GM03348 (cell line): ENCODE measurements at regions not wholly inside any gene's neighbourhood (a gene's known extent, or its start where the extent isn't known, plus 50 kb on each side); places are given as distances from the start of the nearest gene placed in this dataset.
A peak's percentile ranks its signal among the peaks of the same experiment; 100 is the strongest.

Source experiments
- DNase-seq: peaks from one replicate; pipeline ENCODE4 v3.0.0; 2012; ENCODE audit warnings: low spot score

DNA sequence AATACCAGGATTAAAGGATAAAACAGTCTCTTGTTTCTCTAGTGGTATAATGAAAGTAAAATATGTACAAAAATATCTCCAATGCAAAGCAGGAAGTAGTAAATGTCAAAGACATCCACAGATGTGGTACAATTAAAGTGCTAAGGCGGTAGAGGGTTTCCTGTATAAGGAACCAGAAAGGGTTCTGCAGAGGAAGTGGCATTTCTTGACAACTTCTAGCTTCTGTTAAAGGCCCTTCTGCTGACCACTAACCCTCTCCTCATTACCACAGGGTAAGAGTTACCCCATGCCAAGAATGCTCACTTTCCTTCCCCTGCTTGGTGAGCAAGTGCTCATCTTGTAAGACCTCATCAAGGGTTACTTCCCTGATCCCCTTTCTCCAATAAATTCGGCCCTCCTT, 883.6 kb upstream of the NR2F2 start:
- no peak for DNase-seq

- DNase-seq, result no peak
These were observed 883.0 kb upstream of the NR2F2 start for GRCh38 chr15:95447486-95447885.

DNA sequence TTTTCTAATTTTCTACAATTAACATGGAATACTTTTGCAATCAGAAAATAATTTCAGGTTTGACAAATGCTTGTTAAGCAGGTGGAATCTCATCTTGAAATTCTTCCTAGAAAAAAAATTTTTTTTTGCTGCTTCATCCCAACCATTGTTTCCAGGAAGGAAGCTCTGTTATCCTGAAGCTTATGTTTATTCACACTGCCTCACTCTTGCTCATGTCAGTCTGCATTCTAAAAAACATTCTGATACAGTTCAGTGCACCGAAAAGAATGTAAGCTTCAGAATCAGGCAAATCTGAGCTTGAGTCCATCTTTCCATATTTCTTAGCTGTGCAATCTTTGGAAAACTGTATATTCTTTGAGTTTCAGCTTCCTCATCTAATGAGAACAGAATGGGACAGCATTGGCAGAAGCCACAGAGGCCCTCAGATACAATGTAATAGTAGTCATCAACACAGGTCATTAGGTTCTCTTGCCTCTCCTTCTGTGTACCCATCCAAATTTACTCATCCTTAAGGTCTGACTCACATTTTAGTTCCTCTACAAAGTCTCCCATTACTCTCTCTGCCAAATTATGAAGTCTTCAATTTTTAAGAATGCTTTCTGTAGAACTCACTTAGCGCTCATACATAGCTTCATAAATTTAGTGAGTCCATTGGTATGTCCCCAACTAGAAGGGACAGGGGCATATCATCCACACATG, 881.8 kb upstream of the NR2F2 start:
- peak; percentile 58 for DNase-seq

DNA sequence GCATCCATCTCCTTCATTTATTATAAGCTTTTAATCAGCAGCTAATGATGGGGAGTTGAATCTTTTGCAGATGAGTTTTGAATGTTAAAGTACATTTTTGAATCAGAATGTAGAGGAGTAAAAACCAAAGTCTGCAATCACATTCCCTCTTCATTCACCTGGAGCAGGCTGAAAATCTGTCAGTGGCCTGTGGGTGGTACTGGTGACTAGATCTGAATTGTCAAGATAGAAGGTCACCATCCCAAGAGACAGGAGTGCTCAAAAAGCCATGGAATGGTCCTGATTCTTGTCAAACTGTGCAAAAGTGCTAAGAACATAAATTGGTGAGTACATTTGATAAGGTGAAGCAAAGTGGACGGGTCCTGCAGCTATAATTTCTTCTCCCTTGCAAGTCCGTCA, 881.3 kb upstream of the NR2F2 start:
- no peak for DNase-seq

GRCh38 chr15:95450413-95450812, 880.1 kb upstream of the NR2F2 start:
- DNase-seq, result no peak

GRCh38 chr15:95451938-95452337, 878.6 kb upstream of the NR2F2 start:
- DNase-seq, result no peak

- no peak for DNase-seq
These were observed 875.9 kb upstream of the NR2F2 start for GRCh38 chr15:95454403-95455262.

GRCh38 chr15:95457520-95457919, 873.0 kb upstream of the NR2F2 start:
- no peak for DNase-seq

GRCh38 chr15:95458721-95459120, 871.8 kb upstream of the NR2F2 start:
- DNase-seq, result no peak

DNA sequence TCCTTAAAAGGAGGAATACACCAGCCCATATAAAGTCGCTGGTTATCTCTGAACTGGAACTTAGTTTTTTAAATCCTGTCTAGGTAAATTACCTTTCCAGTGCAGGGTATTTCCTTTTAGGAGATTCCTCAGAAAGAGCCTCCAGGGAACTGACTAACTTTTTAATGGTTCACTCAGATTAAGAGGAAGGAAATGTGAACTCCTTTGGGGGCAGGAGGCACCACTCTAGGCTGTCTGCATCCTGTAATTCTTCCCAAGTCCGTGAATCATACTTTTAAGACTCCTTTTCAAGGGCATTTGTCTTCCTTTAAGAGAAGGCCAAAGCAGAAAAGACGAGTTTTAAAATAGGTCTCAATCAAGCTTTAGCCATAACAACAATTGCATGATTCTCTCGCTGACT, 871.2 kb upstream of the NR2F2 start:
- peak; percentile 8 for DNase-seq

- DNase-seq, result no peak
These were observed 866.0 kb upstream of the NR2F2 start for GRCh38 chr15:95464509-95464908.

- no peak for DNase-seq
These were observed 861.7 kb upstream of the NR2F2 start for GRCh38 chr15:95468820-95469219.

GRCh38 chr15:95469496-95470000, 861.0 kb upstream of the NR2F2 start:
- no peak for DNase-seq

GRCh38 chr15:95470529-95470928, 860.0 kb upstream of the NR2F2 start:
- no peak for DNase-seq

DNA sequence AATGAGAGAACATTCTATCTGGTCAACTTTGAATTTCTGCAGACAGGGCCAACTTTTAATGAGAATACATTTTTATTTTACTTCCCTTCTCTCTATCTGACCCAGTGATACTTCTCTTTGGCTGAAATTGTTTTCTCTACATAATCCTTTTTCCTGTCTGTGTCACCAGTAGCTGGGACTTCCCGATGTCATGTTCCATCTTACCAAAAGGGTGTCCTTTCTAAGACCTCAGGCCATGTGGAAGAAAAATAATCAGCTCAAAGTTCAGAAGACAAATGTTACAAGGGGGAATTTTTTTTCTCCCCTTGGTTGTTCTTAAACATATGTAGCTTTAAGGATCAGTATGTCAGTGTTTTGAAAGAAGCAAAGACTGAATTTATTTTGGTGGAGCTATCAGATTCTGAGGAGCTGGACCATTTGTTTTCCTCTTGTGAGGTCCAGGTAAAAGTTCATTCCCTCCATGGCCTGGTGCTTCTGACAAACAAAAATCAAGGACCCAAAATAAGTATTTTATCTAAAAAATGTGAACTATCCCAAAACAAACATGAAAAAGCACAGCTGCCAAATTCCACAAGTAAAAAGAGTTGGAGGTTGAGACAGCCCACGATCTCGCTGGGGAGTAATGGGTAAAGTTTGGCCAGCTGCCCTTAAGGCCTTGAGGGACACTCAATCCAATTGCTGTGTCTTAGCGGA, 859.4 kb upstream of the NR2F2 start:
- DNase-seq, result no peak

DNA sequence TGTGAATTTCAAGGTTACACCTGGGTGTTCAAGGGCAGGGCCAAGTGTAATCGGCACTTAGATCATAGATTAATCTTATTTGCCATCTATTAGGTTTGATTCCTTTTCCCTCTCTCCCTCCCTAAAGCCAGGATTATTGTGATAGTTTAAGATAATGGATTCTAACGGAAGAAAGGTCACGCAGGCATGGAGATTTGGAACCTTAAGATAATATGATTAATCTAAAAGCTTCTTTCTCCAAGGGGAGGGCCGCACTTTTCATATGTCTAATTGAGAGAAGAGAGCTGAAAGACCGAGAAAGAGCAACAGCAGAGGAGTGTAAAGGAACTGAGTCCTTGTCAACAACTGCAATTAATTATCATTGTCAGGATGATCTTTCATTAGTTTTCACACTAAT, 858.8 kb upstream of the NR2F2 start:
- no peak for DNase-seq

GRCh38 chr15:95475067-95475466, 855.4 kb upstream of the NR2F2 start:
- no peak for DNase-seq

GRCh38 chr15:95479308-95479707, 851.2 kb upstream of the NR2F2 start:
- no peak for DNase-seq

DNA sequence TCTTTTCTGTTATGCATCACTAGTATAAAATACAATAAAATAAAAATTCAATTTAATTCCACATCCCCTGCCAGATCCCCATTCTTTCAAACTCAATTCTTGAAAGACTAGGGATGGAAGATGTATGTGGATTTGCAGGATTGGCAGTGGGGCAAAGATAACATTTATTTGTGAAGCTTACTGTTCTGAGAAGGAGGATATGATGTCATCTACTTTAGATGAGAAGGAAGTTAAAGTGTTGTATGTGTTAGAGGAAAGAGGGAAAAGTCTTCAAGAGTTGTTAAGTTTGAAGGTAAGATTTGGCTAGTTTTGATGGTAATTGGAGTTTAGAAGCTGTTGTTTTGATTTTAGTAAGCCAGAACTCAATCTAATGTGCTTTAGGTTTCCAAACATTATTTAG, 845.1 kb upstream of the NR2F2 start:
- DNase-seq, result no peak

GRCh38 chr15:95486224-95486623, 844.3 kb upstream of the NR2F2 start:
- DNase-seq, result no peak

DNA sequence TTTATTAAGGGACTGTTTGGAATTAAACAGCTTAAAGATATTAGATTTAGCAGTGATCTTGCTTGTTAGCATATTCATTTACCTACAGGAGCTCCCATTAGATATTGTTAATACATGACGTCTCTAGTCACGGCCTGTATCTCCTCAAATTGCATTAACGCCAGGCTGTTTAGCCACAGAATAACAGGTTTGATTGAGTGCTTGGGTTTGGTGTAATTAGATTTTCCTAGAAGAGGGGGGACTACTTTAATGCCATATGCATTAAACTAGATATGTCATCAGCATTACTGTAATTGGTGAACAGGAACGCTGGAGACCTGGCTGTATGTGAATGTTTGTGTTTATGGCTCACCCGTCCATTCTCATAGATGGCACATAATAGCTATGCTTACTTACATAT, 841.4 kb upstream of the NR2F2 start:
- DNase-seq, result no peak

DNA sequence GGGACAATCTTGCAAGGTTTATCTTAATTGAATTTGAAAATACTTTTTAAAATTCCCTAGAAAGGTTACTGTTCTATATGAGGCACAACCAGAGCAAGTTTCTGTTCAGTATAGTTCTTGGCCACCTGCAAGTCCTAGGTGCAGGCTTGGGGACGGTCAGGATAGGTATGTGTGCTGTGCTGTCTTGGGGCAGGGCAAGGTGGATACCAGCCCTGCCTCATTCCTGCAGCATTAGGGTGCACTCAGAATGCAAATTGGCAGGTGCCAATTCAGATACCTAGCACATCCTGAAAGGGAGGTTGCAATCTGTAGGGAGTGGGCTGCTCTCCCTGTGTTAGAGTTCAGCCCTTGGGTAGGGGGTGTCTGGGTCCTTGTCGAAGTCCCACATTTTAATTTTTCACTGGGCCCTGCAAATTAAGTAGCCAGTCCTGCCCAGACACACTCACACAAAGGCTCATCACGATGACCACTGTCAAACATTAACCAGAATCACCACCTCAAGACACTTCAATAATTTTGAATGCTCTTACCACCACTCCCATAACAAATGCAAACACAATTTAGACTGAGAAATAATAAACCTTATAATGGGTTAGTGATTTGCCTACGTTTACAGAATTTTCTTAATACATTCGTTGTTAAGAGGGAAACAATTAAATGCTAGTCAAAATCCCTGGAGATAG, 838.0 kb upstream of the NR2F2 start:
- no peak for DNase-seq
